Stomach (tissue), 8 donors: ENCODE measurements at regions not wholly inside any gene's neighbourhood (a gene's known extent, or its start where the extent isn't known, plus 50 kb on each side); places are given as distances from the start of the nearest gene placed in this dataset.
A peak's percentile ranks its signal among the peaks of the same experiment; 100 is the strongest.

Source experiments
- DNase-seq, 2 donors: peaks; one replicate each; pipeline versions ENCODE4 v3.0.0 to v3.0.0-alpha.2; 2013 to 2019
- H3K27ac ChIP-seq, 5 donors: fragments of 200-600 bp in 4 of 5; sonication (generic) in 4 of 5; one replicate each; pipeline ENCODE4 v1.5.1; 2013 to 2019; ENCODE audit warnings: mild to moderate bottlenecking in 1 of 5, moderate library complexity in 1 of 5
- H3K27me3 ChIP-seq, 3 donors: fragments of 200-600 bp; sonication (generic); one replicate each; pipeline ENCODE4 v1.5.1; 2017 to 2019; ENCODE audit warnings: mixed run types in 1 of 3
- H3K36me3 ChIP-seq, 4 donors: fragments of 200-600 bp; sonication (generic); 1 replicate in 3 of 4; 2 replicates in 1 of 4; pipeline ENCODE4 v1.5.1; 2016 to 2019
- H3K4me1 ChIP-seq, 4 donors: fragments of 200-600 bp; sonication (generic); one replicate each; pipeline ENCODE4 v1.5.1; 2016 to 2019
- H3K4me3 ChIP-seq, 4 donors: fragments of 200-600 bp; sonication (generic) in 3 of 4; one replicate each; pipeline ENCODE4 v1.5.1; 2016 to 2019; ENCODE audit warnings: mild to moderate bottlenecking in 1 of 4
- H3K9me3 ChIP-seq, 4 donors: fragments of 200-600 bp; sonication (generic); one replicate each; pipeline ENCODE4 v1.5.1; 2016 to 2019
- EP300 ChIP-seq: sonication (generic); formaldehyde crosslinking; IDR thresholded peaks from one replicate; pipeline ENCODE4 v1.6.1; 2017; ENCODE audit warnings: antibody characterized with exemption
- POLR2A ChIP-seq, 4 donors: fragments of 450-650 bp; IDR thresholded peaks; one replicate each; pipeline ENCODE4 v1.6.1; 2016; ENCODE audit warnings: antibody characterized with exemption in 4 of 4, control low read depth in 2 of 4, mild to moderate bottlenecking in 1 of 4, moderate library complexity in 1 of 4
- POLR2AphosphoS5 ChIP-seq, 3 donors: sonication (generic); formaldehyde crosslinking; IDR thresholded peaks; one replicate each; pipeline ENCODE4 v1.6.1; 2016; ENCODE audit warnings: antibody characterized with exemption in 3 of 3
- WGBS, 5 donors: extraction: QIAGEN DNeasy Blood & Tissue Kit in 3 of 5; methylation state at CpG; one replicate each; pipeline versions ENCODE4 v1.1.5 to v1.1.7; 2013 to 2018; 5-methylcytosine and 5-hydroxymethylcytosine counted together
- intact Hi-C: fragments of 100-400 bp; cut with DNase I; formaldehyde crosslinking; loops from one replicate; pipeline ENCODE4 v1.15.1; 2023; ENCODE audit warnings: low total_unique reads
- TF ChIP-seq, protein P1 (sequence below), 7 experiments: fragments of 450-650 bp in 4 of 7; fragments of 200-600 bp in 3 of 7; sonication (generic) in 3 of 7; IDR thresholded peaks; one replicate each; pipeline ENCODE4 v1.5.1; 2016 to 2019; ENCODE audit warnings: antibody characterized with exemption in 7 of 7, control low read depth in 2 of 7, mild to moderate bottlenecking in 1 of 7
- donor health status: healthy with polysubstance abuse.
- donor health status: Bipolar disorder and iron deficiency.
- donor health status: healthy.

DNA sequence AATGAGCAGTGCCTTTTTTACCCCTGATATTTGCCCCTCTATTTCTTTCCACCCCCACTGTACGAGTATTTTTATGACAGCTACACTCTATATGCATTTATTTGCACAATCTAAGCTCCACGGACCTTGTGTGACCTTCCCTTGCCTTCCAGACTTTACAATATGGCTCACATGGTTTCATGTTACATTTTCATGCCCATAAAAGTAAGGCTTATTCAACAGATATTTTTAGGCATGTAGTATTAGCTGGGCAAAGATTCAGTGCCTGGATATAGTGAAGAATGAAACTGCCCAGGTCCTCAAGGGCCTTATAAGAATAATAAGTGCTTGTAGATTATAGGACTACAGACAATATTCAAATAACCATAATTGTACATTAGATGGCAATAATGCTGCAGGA is 481.9 kb upstream of the CNTN4 start:
- intact Hi-C loops = no loop called here
- 9 to 18% (median 11%) methylated on average over 2 of the region's 2 CpGs for WGBS, 5 donors

GRCh38 chr3:1623896-1624295 is 474.8 kb upstream of the CNTN4 start:
- 71 to 82% (median 75%) methylated on average over 2 of the region's 2 CpGs for WGBS, 5 donors
- H3K4me1 ChIP-seq = no peaks in the 10 kb centered on the region
- intact Hi-C loops = no loop called here
- H3K27me3 ChIP-seq = no peaks in the 10 kb centered on the region
- H3K4me3 ChIP-seq = no peak overlapping the region
- H3K27ac ChIP-seq = no peak overlapping the region
- TF ChIP-seq EP300 (no peak), POLR2AphosphoS5 (IDR thresholded peaks at IDR 0.05) (no peak), POLR2A (IDR thresholded peaks at IDR 0.05) (no peak)
- TF ChIP-seq, protein P1, sequence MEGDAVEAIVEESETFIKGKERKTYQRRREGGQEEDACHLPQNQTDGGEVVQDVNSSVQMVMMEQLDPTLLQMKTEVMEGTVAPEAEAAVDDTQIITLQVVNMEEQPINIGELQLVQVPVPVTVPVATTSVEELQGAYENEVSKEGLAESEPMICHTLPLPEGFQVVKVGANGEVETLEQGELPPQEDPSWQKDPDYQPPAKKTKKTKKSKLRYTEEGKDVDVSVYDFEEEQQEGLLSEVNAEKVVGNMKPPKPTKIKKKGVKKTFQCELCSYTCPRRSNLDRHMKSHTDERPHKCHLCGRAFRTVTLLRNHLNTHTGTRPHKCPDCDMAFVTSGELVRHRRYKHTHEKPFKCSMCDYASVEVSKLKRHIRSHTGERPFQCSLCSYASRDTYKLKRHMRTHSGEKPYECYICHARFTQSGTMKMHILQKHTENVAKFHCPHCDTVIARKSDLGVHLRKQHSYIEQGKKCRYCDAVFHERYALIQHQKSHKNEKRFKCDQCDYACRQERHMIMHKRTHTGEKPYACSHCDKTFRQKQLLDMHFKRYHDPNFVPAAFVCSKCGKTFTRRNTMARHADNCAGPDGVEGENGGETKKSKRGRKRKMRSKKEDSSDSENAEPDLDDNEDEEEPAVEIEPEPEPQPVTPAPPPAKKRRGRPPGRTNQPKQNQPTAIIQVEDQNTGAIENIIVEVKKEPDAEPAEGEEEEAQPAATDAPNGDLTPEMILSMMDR (IDR thresholded peaks at IDR 0.05) = no peak
- no peak for DNase-seq
- no peaks in the 10 kb centered on the region for H3K9me3 ChIP-seq
- H3K36me3 ChIP-seq = no peaks in the 10 kb centered on the region

More for the DNA sequence above, 481.9 kb upstream of the CNTN4 start:
- TF ChIP-seq, protein P1 (IDR thresholded peaks at IDR 0.05) = no peak
- TF ChIP-seq POLR2AphosphoS5 (IDR thresholded peaks at IDR 0.05) (no peak), POLR2A (IDR thresholded peaks at IDR 0.05) (no peak), EP300 (no peak)
- Histone ChIP-seq H3K36me3 (no peaks in the 10 kb centered on the region), H3K27ac (no peak overlapping the region), H3K9me3 (no peaks in the 10 kb centered on the region), H3K4me1 (no peaks in the 10 kb centered on the region), H3K4me3 (no peak overlapping the region), H3K27me3 (no peaks in the 10 kb centered on the region)
- DNase-seq = peak in 1 of 2 donors; percentile 8

- Histone ChIP-seq H3K27me3 (no peaks in the 10 kb centered on the region), H3K9me3 (peaks cover 0 to 4% (median 0%) of the 10 kb centered on the region in 4 donors), H3K4me1 (no peaks in the 10 kb centered on the region), H3K36me3 (no peaks in the 10 kb centered on the region), H3K27ac (no peak overlapping the region), H3K4me3 (no peak overlapping the region)
- 73 to 81% (median 77%) methylated on average over 7 of the region's 7 CpGs for WGBS, 5 donors
- intact Hi-C loops = no loop called here
- no peak for DNase-seq
- TF ChIP-seq, protein P1 (IDR thresholded peaks at IDR 0.05) = no peak
- TF ChIP-seq POLR2AphosphoS5 (IDR thresholded peaks at IDR 0.05) (no peak), EP300 (no peak), POLR2A (IDR thresholded peaks at IDR 0.05) (no peak)
Measured at GRCh38 chr3:1632128-1632527, 466.5 kb upstream of the CNTN4 start.

- Histone ChIP-seq H3K9me3 (no peaks in the 10 kb centered on the region), H3K36me3 (no peaks in the 10 kb centered on the region), H3K4me3 (no peak overlapping the region), H3K27me3 (no peaks in the 10 kb centered on the region), H3K4me1 (no peaks in the 10 kb centered on the region), H3K27ac (no peak overlapping the region)
- no peak for DNase-seq
- TF ChIP-seq POLR2A (IDR thresholded peaks at IDR 0.05) = no peak
- TF ChIP-seq, protein P1 (IDR thresholded peaks at IDR 0.05) = no peak
- no peak for TF ChIP-seq POLR2AphosphoS5 (IDR thresholded peaks at IDR 0.05)
- WGBS, 5 donors = 18 to 30% (median 22%) methylated on average over 1 of the region's 1 CpG
- intact Hi-C loops = no loop called here
Measured at GRCh38 chr3:1661839-1662238, 436.8 kb upstream of the CNTN4 start.
